Fibroblast of skin of back (primary cell): ENCODE measurements at regions not wholly inside any gene's neighbourhood (a gene's known extent, or its start where the extent isn't known, plus 50 kb on each side); places are given as distances from the start of the nearest gene placed in this dataset.

ENCODE experiments used
- DNase-seq: peaks from one replicate; pipeline ENCODE4 v3.0.0-alpha.2; 2013

- no peak for DNase-seq
These were observed 461.5 kb upstream of the COBL start for GRCh38 chr7:51778121-51778520.

DNA sequence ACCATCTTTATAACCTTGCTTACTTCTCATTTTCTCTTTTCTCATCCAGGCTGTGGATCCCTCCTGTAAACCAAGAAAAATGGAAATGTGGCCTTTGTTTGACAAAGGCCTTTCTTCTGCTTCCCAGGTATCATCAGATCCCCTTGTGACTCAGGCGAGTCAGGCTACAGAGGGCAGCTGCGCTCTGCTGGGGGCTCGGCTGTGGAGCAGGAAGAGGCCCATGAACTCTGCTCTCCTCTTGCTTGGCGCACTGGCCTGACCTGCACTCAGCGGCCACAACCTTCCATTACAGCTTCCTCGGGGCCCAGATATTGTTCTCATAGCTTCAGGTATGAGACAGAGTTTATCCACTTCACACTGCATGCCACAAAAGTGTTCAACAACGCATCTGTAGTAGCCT, 457.6 kb upstream of the COBL start:
- DNase-seq, result no peak

DNA sequence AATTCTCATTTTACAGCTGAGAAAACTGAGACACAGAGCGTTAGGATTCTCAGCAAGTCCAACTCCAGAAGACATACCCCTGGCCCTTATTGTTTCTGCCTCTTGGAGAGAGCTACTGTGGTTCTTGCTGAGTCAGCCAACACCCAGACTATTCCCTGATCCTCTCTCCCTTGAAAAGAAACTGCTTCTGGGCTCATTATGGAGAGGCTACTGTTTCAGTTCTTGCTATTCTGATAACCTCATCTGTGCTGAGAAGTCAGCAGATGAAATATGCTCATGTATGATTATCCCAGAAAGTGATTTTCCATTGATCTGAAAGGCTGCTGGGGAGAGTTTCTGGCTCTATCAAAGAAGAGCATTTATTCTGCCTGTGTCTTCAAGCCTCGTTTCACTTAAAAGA, 455.6 kb upstream of the COBL start:
- DNase-seq, result no peak

DNA sequence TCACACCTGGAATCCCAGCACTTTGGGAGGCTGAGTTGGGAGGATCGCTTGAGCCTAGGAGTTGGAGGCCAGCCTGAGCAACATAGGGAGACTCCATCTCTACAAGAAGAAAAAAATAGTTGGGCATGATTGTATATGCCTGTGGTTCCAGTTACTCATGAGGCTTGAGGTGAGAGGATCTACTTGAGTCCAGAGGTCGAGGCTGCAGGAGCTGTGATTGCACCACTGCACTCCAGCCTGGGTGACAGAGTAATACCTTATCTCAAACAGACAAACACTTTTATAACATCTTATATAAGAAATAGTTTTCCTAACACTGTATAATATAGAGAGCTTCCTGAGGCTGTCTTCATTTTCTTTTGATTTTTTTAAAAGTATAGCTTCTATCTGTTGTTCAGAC, 448.4 kb upstream of the COBL start:
- no peak for DNase-seq

- no peak for DNase-seq
These were observed 443.4 kb upstream of the COBL start for GRCh38 chr7:51759985-51760384.

- DNase-seq, result no peak
These were observed 441.4 kb upstream of the COBL start for GRCh38 chr7:51757960-51758359.

DNA sequence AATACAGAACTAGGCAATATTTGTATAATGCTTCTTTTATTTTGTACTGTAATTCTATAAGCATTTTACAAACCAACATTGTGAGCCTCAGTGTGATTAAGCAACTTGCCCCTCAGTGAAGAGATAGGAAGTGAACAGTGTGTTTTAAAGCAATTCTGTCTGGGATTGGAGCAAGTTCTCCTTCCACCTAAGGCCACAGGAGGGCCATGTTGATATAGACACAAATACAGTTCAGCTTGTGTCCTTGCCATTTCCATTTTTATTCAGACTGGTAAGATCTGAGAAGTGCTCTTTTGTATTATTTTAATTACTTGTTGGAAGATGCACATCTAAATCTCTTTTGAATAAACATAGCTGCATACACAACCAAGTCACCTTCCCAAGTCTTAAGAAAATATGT, 416.3 kb upstream of the COBL start:
- DNase-seq, result no peak

DNA sequence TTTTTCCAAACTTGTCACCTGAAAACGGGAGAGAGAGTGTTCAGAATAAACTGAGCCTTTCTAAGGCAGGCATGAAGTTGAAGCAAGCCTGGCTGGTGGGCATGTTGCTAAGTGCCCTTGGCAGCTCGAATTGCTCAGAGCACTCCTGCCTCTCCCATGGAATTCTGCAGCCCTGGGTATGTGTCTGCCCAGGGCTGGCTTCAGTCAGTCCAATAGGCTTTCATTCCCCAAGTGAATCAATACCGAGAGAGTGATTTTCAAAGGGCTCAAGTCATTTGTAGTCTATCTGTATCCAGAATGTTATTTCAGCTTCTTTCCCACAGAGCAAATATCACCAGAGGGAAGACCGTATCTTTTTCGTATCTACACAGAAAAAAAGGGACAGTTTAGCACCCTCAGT, 415.5 kb upstream of the COBL start:
- no peak for DNase-seq

- DNase-seq, result no peak
These were observed 414.5 kb upstream of the COBL start for GRCh38 chr7:51731075-51731474.

DNA sequence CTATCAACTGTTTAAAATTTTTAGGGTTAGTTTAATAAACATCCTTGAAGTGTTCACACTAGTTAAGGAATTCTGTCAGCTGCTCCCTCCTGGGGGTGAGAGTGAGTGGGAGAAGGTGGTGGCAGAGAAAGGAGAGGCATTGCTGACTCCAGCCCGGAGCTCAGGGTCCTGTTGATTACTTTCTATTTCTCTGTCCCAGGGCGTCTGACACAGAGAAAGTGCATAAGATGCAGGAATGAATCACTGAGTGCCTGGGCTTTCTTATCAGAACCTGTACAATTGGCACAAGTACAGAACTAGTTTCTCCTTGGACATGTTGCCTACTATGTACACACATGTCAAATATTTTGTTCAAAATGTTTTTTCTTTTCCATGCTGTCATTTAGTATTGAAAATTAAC, 410.8 kb upstream of the COBL start:
- no peak for DNase-seq

DNA sequence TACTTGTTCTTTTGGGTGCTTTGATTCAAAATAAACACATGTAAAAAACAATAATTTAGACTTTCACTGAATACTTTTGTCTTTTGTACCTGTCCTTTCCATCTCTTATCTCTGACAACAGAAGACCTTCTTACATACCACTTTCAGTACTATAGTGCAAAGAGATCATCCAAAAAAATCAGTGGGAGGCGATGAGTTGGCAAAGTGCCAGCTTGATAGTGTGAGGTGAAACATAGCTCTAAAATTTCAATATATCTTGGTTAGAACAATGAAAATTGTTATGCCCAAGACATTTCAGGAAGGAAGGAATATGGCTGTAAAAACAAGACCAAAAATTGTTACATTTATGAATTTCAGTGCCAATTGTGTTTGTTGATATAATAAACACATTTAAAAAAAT, 390.2 kb upstream of the COBL start:
- DNase-seq, result no peak

DNA sequence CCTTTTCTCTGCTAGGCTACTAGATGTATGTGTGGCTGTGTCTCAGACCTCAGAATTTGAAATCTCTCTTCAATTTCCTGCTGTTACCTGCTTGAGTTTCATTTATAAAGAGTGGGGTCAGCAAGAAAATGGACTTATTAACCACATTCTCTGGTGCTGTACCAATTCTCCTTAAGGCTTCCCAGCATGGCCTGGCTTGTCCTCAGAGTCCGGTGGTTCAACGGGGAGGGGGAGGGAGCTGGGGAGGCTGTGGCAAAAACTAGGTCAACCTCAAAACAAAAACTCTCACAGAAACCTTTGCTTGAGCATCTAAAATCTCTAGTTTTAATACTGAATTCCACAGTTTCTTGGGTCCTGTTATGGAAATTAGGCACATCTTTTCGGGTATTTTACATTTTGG, 389.1 kb upstream of the COBL start:
- no peak for DNase-seq

GRCh38 chr7:51702673-51703072, 386.1 kb upstream of the COBL start:
- DNase-seq, result no peak

DNA sequence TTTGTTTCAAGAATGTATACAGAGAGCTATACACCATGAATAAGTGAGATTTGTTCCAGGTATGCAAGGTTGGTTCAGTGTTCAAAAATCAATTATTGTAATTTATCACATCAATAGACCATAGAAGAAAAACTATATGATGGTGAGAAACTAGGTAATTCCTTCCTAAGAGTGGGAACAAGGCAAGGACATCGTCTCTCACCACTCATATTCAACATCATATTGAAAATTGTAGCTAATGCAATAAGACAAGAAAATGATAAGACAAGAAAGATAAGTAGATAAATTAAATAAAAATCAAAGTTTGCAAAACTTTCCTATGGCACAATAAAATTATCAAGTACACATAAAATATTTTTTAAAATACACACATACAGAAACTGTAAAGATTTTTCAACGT, 385.3 kb upstream of the COBL start:
- no peak for DNase-seq

DNA sequence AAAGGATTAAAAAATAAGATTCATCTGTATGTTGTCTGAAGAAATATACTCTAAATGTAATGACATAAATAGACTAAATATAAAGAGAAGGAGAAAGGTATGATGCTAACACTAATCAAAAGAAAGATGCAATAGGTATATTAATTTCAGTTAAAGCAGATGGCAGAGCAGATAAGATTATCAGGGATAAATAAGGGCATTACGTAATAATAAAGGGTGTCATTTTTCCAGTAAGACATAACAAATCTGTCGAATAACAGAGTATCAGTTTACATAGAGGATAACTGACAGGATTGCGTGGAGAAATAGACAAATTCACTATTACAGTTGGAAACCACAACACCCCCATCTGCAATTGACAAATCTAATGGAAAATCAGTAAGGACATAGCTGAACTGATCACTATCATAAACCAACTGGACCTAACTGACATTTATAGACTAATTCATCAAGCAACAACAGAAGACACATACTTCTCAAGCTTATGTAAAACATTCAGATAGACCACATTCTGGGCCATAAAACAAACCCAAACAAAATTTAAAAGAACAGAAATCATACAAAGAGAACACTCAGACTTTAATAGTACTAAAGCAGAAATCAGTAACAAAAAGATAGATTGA, 384.1 kb upstream of the COBL start:
- DNase-seq, result no peak

GRCh38 chr7:51693258-51693657, 376.6 kb upstream of the COBL start:
- no peak for DNase-seq

- no peak for DNase-seq
These were observed 372.9 kb upstream of the COBL start for GRCh38 chr7:51689547-51689946.

GRCh38 chr7:51685794-51686193, 369.2 kb upstream of the COBL start:
- DNase-seq, result no peak

DNA sequence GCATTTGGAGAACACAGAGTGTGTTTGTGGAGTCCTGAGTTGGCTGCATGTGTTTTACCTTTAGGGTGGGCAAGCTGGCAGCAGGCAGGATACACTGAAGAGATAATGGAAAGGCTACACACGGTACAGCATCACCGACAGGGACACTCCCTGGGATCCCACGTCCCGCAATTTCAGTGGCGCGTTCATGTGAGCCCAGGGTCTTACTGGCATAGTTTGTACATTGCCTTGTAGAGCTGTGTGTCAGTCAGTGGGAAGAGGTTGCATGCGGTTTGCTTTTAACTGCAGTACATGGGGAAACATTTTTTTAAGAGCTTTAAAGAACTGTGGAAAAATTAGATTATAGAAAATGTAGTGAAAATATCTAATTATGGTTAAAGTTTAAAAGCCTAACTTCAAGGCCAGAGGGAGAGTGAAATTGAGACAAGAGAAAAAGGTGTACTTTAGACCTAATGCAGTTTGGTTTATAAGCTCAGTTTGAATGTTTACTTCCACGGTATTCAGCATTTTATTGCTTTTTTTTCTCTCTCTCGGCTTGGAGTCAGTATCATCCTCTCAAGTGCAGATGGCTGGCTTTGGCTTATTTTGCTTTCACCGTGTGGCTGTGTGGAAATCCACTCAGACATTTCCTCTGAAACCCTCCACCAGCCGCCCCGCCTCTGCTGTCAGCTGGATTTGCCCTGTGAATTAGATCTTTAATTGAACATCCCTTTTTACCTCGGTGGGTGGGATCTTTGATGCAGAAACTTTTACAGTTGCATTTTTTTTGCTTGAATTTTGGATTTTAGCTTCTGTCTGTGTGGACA, 364.2 kb upstream of the COBL start:
- no peak for DNase-seq

- DNase-seq, result no peak
These were observed 362.7 kb upstream of the COBL start for GRCh38 chr7:51679358-51679757.

DNA sequence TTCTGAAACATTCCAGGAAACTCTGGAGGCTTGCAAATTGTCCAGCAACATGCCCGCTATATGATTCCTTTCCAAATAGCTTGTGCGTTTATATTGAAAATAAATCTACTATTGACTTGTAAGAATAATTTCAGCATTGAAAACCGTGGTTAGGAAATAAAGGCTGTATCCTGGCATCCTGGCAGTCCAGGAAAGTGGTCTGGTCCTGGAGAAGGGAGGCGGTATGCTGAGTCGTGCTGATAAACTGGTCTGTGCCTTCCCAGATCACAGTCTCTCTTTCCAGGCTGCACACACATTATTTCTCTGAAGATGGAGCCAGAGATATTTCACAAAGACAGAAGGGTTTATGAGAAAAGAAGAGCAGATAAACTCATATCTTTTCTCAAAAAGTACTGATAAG, 350.1 kb upstream of the COBL start:
- no peak for DNase-seq

DNA sequence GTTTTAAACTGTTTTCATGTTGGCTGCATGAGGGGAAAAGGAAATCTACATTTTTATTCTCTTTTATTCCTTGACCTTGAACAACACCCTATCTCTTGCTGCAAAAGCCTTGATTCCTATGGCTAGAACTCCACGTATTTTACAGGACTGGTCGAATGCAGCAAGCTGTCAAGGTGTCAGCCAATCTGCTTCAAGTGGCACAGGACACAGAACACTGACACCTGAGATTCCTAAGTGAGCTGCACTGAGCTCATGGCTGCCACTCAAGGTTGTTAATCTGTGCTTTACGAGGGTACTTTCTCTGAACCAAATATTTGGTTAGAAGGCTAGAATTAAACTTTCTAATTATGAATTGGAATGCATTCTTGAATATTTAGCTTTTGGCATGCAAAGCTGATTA, 349.7 kb upstream of the COBL start:
- DNase-seq, result no peak

- no peak for DNase-seq
These were observed 348.6 kb upstream of the COBL start for GRCh38 chr7:51665045-51665780.

DNA sequence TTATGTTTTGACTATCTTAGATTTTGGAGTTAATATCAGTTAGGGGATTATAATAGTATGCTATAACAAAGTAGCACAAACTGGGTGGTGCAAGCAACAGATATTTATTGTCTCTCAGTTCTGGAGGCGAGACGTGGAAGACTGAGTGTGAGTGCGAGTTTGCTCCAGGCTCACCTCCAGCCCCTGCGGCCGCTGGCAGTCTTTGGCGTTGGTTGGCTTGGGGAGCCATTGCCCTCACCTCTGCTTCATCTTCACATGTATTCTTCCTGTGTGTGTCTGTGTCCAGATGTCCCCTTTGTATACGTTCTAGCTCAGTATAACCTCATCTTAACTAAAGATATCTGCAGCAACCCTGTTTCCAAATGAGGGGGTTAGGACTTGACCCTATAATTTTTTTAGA, 343.9 kb upstream of the COBL start:
- DNase-seq, result no peak
